Omental fat pad (tissue), 3 donors: ENCODE measurements at regions not wholly inside any gene's neighbourhood (a gene's known extent, or its start where the extent isn't known, plus 50 kb on each side); places are given as distances from the start of the nearest gene placed in this dataset.

Source experiments
- ATAC-seq: fragments of 150-250 bp; one replicate; pipeline ENCODE4 v1.9.1; 2016; ENCODE audit warnings: mild to moderate bottlenecking, moderate library complexity; ENCODE audit not compliant: low FRiP score
- DNase-seq: peaks from one replicate; pipeline ENCODE4 v3.0.0-alpha.2; 2019; ENCODE audit warnings: low spot score
- CTCF ChIP-seq, 3 donors: fragments of 450-650 bp; IDR thresholded peaks; one replicate each; pipeline ENCODE4 v1.5.1; 2016 to 2017; ENCODE audit warnings: antibody characterized with exemption in 3 of 3, mild to moderate bottlenecking in 3 of 3, moderate library complexity in 2 of 3

DNA sequence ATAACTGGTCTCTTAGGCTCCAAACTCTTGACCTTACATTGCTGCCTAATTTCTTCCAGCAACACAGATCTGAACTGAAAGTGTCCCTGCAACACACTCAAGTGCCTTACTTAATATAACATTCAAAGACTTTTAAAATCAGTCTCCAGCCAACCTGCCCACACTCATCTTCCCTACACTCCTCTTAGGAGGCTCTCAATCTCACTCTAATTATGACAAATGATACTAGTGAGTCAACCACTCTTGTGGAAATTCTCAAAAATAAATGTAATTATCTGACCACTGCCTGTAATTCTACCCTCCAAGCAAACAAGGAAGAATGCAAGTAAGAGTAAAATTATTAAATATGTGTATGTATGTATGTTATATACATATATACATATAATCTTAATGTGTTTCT is 348.1 kb upstream of the MIR17HG start:
- TF ChIP-seq CTCF (IDR thresholded peaks at IDR 0.05): no peak
- DNase-seq: no peak
- no peak for ATAC-seq

DNA sequence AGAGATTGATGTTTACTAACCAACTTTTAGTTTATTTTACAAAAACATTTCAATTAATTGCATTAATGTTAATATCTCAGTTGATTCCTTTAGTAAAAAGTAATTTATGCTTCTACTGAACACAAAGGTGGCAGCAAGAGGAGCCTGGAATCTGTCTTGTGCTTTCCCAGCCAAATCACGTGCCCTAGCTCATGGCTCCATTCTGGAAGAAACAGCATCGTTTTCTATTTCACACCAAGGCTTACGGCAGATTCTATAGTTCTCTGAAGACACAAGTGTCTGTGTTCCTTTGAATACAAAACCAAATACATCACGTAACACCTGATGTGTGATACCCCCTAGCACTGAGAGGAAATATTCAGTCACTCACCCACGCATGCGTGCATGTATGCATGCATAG is 346.1 kb upstream of the MIR17HG start:
- DNase-seq (no peak), ATAC-seq (no peak)
- no peak for TF ChIP-seq CTCF (IDR thresholded peaks at IDR 0.05)

DNA sequence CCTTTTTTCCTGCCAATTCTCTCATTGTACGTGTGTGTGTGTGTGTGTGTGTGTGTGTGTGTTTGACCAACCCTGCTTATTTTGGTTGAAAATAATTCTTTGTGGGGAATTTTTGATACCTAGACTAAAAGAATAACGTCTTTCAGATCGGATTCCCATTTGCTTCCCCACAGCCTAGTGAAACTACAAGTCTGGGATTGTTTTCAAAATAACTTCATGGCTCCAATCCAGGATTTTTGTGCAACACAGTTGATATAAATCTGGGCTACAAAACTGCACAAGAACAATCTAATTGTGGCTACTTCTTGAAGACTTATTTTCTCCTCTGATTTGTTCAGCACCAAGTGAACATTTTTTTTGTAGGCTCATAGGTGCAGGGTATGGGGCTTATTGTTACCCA is 332.8 kb upstream of the MIR17HG start:
- ATAC-seq: no peak
- no peak for TF ChIP-seq CTCF (IDR thresholded peaks at IDR 0.05)

GRCh38 chr13:91017031-91017668 is 330.3 kb upstream of the MIR17HG start:
- ATAC-seq (no peak), DNase-seq (no peak)
- TF ChIP-seq CTCF (IDR thresholded peaks at IDR 0.05): no peak

More for the DNA sequence above, 332.8 kb upstream of the MIR17HG start:
- no peak for DNase-seq

DNA sequence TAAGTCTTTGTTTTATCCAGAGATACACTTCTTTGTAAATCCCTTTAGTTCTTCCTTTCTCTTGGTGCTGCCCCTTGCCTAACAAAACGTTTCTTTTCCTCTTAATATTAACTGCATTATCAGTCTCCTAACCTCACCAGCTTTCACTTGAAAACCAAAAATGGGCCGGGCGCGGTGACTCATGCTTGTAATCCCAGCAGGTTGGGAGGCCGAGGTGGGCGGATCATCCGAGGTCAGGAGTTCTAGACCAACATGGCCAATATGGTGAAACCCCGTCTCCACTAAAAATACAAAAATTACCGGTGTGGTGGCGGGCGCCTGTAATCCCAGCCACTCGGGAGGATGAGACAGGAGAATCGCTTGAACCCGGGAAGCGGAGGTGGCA is 329.8 kb upstream of the MIR17HG start:
- ATAC-seq (no peak), DNase-seq (no peak)
- TF ChIP-seq CTCF (IDR thresholded peaks at IDR 0.05): no peak

GRCh38 chr13:91020461-91021034 is 326.9 kb upstream of the MIR17HG start:
- DNase-seq (no peak), ATAC-seq (no peak)
- no peak for TF ChIP-seq CTCF (IDR thresholded peaks at IDR 0.05)

DNA sequence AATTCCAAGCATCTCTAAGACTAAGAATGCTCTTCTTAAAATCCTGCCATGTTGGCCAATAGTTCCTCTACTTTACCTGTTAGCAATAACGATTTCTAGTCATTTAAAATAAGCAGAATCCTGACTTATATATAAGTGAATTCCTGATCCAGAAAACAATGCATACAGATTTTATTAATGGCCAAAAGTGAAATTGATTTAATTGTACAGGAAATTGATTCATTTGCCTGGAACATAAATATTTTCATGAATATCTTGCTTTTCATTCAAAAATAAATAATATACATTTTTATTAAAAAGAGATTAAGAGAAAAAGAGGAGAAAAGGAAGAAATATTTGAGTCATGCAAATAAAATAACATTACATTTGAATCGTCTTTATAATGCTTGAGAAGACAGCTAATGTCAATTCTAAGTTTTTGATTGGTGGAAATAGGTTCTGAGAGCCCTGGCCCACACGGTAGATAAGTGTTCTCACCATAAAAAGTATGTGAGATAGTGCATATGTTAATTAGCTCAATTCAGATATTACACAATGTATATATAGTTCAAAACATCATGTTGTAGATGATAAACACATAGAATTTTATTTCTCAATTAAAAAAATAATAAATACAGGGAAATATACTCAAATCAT is 323.2 kb upstream of the MIR17HG start:
- ATAC-seq: no peak
- DNase-seq: no peak
- TF ChIP-seq CTCF (IDR thresholded peaks at IDR 0.05): no peak
